A549 (cell line): ENCODE measurements at regions not wholly inside any gene's neighbourhood (a gene's known extent, or its start where the extent isn't known, plus 50 kb on each side); places are given as distances from the start of the nearest gene placed in this dataset.
A peak's percentile ranks its signal among the peaks of the same experiment; 100 is the strongest.

Experiments used
- ATAC-seq, 2 experiments: fragments of 200-7000 bp in 1 of 2; fragments of >200 bp in 1 of 2; cut with Nextera tagmentation in 1 of 2; cut with Tn5 transposase in 1 of 2; 3 replicates each; pipeline versions ENCODE4 v1.8.0 to v1.9.1; 2018 to 2020; ENCODE audit warnings: mild to moderate bottlenecking in 1 of 2, moderate library complexity in 1 of 2
- CTCF ChIA-PET: fragments of 300-600 bp; sonication (Branson Sonifier 250); formaldehyde crosslinking; extraction: SDS; loops from one replicate; lab custom pipeline; 2021; ENCODE audit warnings: antibody characterized with exemption, inconsistent platforms; lab: Yijun Ruan, JAX
- POLR2A ChIA-PET: fragments of 350-600 bp; formaldehyde crosslinking; extraction: SDS; loops from one replicate; lab custom pipeline; 2021; ENCODE audit warnings: antibody characterized with exemption, inconsistent platforms; lab: Yijun Ruan, JAX
- DNase-seq, 2 experiments: peaks; one replicate each; pipeline versions ENCODE4 v3.0.0 to v3.0.0-alpha.2; 2011 to 2016; ENCODE audit warnings: low read depth in 1 of 2, low spot score in 1 of 2
- FAIRE-seq: peaks from 2 replicates; lab custom pipeline; 2011; peaks lifted over from hg19 to GRCh38; lab: Jason Lieb, UNC
- H3K27ac ChIP-seq, 2 experiments: fragments of >200 bp; sonication (Bioruptor Twin); formaldehyde crosslinking; 3 replicates each; pipeline ENCODE4 v1.5.1; 2016 to 2017
- H3K4me1 ChIP-seq: fragments of >200 bp; sonication (Bioruptor Twin); formaldehyde crosslinking; 3 replicates; pipeline ENCODE4 v1.6.1; 2016
- H3K4me2 ChIP-seq: fragments of >200 bp; sonication (Bioruptor Twin); formaldehyde crosslinking; 3 replicates; pipeline ENCODE4 v1.6.1; 2016
- H3K4me3 ChIP-seq: fragments of >200 bp; sonication (Bioruptor Twin); formaldehyde crosslinking; 3 replicates; pipeline ENCODE4 v1.5.1; 2016
- H3K9me3 ChIP-seq: fragments of >200 bp; sonication (Bioruptor Twin); formaldehyde crosslinking; 3 replicates; pipeline ENCODE4 v1.6.1; 2016
- BCL3 ChIP-seq: fragments of >200 bp; sonication (Bioruptor Twin); formaldehyde crosslinking; IDR thresholded peaks from 3 replicates; pipeline ENCODE4 v1.6.1; 2016
- CHD2 ChIP-seq: fragments of 150-350 bp; IDR thresholded peaks from 2 replicates; pipeline ENCODE4 v1.6.1; 2014; ENCODE audit warnings: low read length; ENCODE audit not compliant: partially characterized antibody
- EHMT2 ChIP-seq: fragments of 200-600 bp; sonication (generic); IDR thresholded peaks from 2 replicates; pipeline ENCODE4 v1.6.1; 2016; ENCODE audit warnings: antibody characterized with exemption, low read depth, mild to moderate bottlenecking, moderate library complexity
- FOXS1 ChIP-seq: fragments of 250-450 bp; sonication (Bioruptor Pico); IDR thresholded peaks from 2 replicates; pipeline ENCODE4 v1.5.0; 2020; ENCODE audit warnings: mild to moderate bottlenecking, moderate library complexity
- GATA3 ChIP-seq: IDR thresholded peaks from 2 replicates; pipeline ENCODE4 v1.6.1; 2012; ENCODE audit warnings: borderline replicate concordance
- HDAC2 ChIP-seq: fragments of 200-600 bp; sonication (generic); IDR thresholded peaks from 2 replicates; pipeline ENCODE4 v1.6.1; 2016
- HES2 ChIP-seq: fragments of >200 bp; sonication (Bioruptor Twin); formaldehyde crosslinking; IDR thresholded peaks from 2 replicates; pipeline ENCODE4 v1.6.1; 2016
- HEYL ChIP-seq: fragments of 250-450 bp; sonication (Bioruptor Pico); IDR thresholded peaks from 2 replicates; pipeline ENCODE4 v1.8.0; 2021; ENCODE audit warnings: mild to moderate bottlenecking, moderate library complexity
- HOXA7 ChIP-seq: fragments of 250-450 bp; sonication (Bioruptor Pico); IDR thresholded peaks from 2 replicates; pipeline ENCODE4 v1.5.0; 2020; ENCODE audit warnings: mild to moderate bottlenecking, moderate library complexity
- KDM1A ChIP-seq: fragments of 200-600 bp; sonication (generic); IDR thresholded peaks from 2 replicates; pipeline ENCODE4 v1.6.1; 2016; ENCODE audit warnings: low read depth, mild to moderate bottlenecking
- KDM5A ChIP-seq: fragments of 200-600 bp; sonication (generic); IDR thresholded peaks from 2 replicates; pipeline ENCODE4 v1.6.1; 2016; ENCODE audit warnings: antibody characterized with exemption, mild to moderate bottlenecking
- MAZ ChIP-seq: fragments of 150-350 bp; IDR thresholded peaks from 2 replicates; pipeline ENCODE4 v1.6.1; 2014; ENCODE audit warnings: antibody characterized with exemption, low read depth, low read length, borderline replicate concordance
- PBX3 ChIP-seq: IDR thresholded peaks from 2 replicates; pipeline ENCODE4 v1.6.1; 2012
- RAD21 ChIP-seq, 2 experiments: fragments of >200 bp in 1 of 2; sonication (Bioruptor Twin) in 1 of 2; formaldehyde crosslinking in 1 of 2; IDR thresholded peaks in 1 of 2; conservative IDR thresholded peaks in 1 of 2; 2 replicates in 1 of 2; 3 replicates in 1 of 2; pipeline ENCODE4 v1.6.1; 2012 to 2018; ENCODE audit warnings: inconsistent platforms in 1 of 2
- REST ChIP-seq: fragments of 200-600 bp; sonication (generic); IDR thresholded peaks from 2 replicates; pipeline ENCODE4 v1.6.1; 2016; ENCODE audit warnings: antibody characterized with exemption, mild to moderate bottlenecking, moderate library complexity
- RNF2 ChIP-seq: fragments of 200-600 bp; sonication (generic); IDR thresholded peaks from 2 replicates; pipeline ENCODE4 v1.6.1; 2016; ENCODE audit warnings: low read depth, mild to moderate bottlenecking, antibody characterized with exemption, moderate library complexity, borderline replicate concordance
- SMC3 ChIP-seq: fragments of >200 bp; sonication (Bioruptor Twin); formaldehyde crosslinking; IDR thresholded peaks from 3 replicates; pipeline ENCODE4 v1.6.1; 2018; ENCODE audit warnings: inconsistent platforms
- ZNF302 ChIP-seq: fragments of 250-450 bp; sonication (Bioruptor Pico); IDR thresholded peaks from 2 replicates; pipeline ENCODE4 v1.9.0; 2021; ENCODE audit warnings: inconsistent platforms, mild to moderate bottlenecking, moderate library complexity
- WGBS: methylation state at CpG from one replicate; pipeline ENCODE4 v1.1.6; 2017; ENCODE audit errors: missing lambda C conversion rate; 5-methylcytosine and 5-hydroxymethylcytosine counted together

GRCh38 chr12:89833337-89834252 lies 125.0 kb upstream of the ATP2B1 start:
- Histone ChIP-seq H3K4me3 (no peak overlapping the region), H3K4me1 (peaks cover 20% of the 10 kb centered on the region; the same call in 2 of the 3 replicates), H3K27ac (no peak overlapping the region), H3K9me3 (no peaks in the 10 kb centered on the region), H3K4me2 (no peak overlapping the region)
- CTCF ChIA-PET = interaction anchor here (1.0 kb wide), 1 partner anchor 10 kb away, joined by 3 read pairs; no protein-coding TSS in a partner anchor
- POLR2A ChIA-PET = interaction anchor here (1.7 kb wide), 1 partner anchor 124 kb away, joined by 5 read pairs; the partner anchor contains the start of gene ATP2B1
- TF ChIP-seq MAZ (no peak), ZNF302 (no peak), KDM5A (no peak), REST (no peak), KDM1A (no peak), RNF2 (no peak), SMC3 (no peak), FOXS1 (CRISPR knock-in tag) (no peak), CHD2 (no peak), RAD21 (conservative IDR thresholded peaks at IDR 0.05 in 1 of 2, IDR thresholded peaks at IDR 0.05 in 1 of 2) (no peak), HOXA7 (CRISPR knock-in tag) (no peak), HDAC2 (no peak)
- ATAC-seq = no peak
- 92% methylated on average over 1 of the region's 1 CpG for WGBS
- DNase-seq = no peak
- FAIRE-seq = no peak

- no peak for ATAC-seq
- WGBS = 49% methylated on average over 2 of the region's 2 CpGs
- CTCF ChIA-PET = interaction anchor here (0.6 to 1.4 kb wide), 4 partner anchors 11 to 118 kb away, joined by 3 read pairs; no protein-coding TSS in a partner anchor
- POLR2A ChIA-PET = no interaction called here
- Histone ChIP-seq H3K4me3 (no peak overlapping the region), H3K9me3 (no peaks in the 10 kb centered on the region), H3K4me1 (peaks cover 20% of the 10 kb centered on the region; the same call in 2 of the 3 replicates), H3K27ac (no peak overlapping the region), H3K4me2 (no peak overlapping the region)
- no peak for TF ChIP-seq GATA3
- no peak for TF ChIP-seq EHMT2
- no peak for TF ChIP-seq HEYL (CRISPR knock-in tag)
- TF ChIP-seq HES2 = no peak
- TF ChIP-seq BCL3 = no peak
- no peak for TF ChIP-seq PBX3
- peak in 1 of 2 experiments; percentile 35 for DNase-seq
- no peak for FAIRE-seq
Observed at GRCh38 chr12:89832336-89832735, 123.7 kb upstream of the ATP2B1 start.
